Endothelial cell of umbilical vein (primary cell): ENCODE measurements at regions not wholly inside any gene's neighbourhood (a gene's known extent, or its start where the extent isn't known, plus 50 kb on each side); places are given as distances from the start of the nearest gene placed in this dataset.

ENCODE experiments used
- EZH2 ChIP-seq: IDR thresholded peaks from 2 replicates; pipeline ENCODE4 v1.6.1; 2012; ENCODE audit warnings: borderline replicate concordance, low read depth, mild to moderate bottlenecking, moderate library complexity, low read length, inconsistent platforms; ENCODE audit not compliant: severe bottlenecking
- FOS ChIP-seq: IDR thresholded peaks from 2 replicates; pipeline ENCODE4 v1.6.1; 2011; ENCODE audit warnings: mild to moderate bottlenecking, low read length, moderate library complexity, borderline replicate concordance; ENCODE audit not compliant: insufficient read depth
- GATA2 ChIP-seq: IDR thresholded peaks from 2 replicates; pipeline ENCODE4 v1.7.0; 2011; ENCODE audit warnings: low read depth, mild to moderate bottlenecking, moderate library complexity, mixed read lengths, low read length; ENCODE audit not compliant: insufficient read length, insufficient read depth
- JUN ChIP-seq: IDR thresholded peaks from 2 replicates; pipeline ENCODE4 v1.6.1; 2011; ENCODE audit warnings: borderline replicate concordance, low read depth; ENCODE audit not compliant: insufficient read length, insufficient read depth
- MYC ChIP-seq: IDR thresholded peaks from one replicate; pipeline ENCODE4 v1.6.1; 2011; ENCODE audit warnings: mild to moderate bottlenecking, low read depth, low read length
- POLR2A ChIP-seq: IDR thresholded peaks from 2 replicates; pipeline ENCODE4 v1.6.1; 2012; ENCODE audit warnings: low read depth, mild to moderate bottlenecking, control low read depth, low read length
- POLR2AphosphoS5 ChIP-seq: IDR thresholded peaks from 2 replicates; pipeline ENCODE4 v1.6.1; 2012; ENCODE audit warnings: low read depth, mild to moderate bottlenecking, control low read depth, low read length, moderate library complexity; ENCODE audit not compliant: insufficient read depth
- TF ChIP-seq, protein P1 (sequence below), 2 donors: IDR thresholded peaks; 1 replicate in 1 of 2; 2 replicates in 1 of 2; pipeline ENCODE4 v1.5.1; 2011; ENCODE audit warnings: low read length in 2 of 2, mild to moderate bottlenecking in 2 of 2, moderate library complexity in 2 of 2, control low read depth in 1 of 2, inconsistent platforms in 1 of 2, low read depth in 1 of 2; ENCODE audit not compliant: insufficient read depth in 1 of 2; ENCODE audit errors: extremely low read depth in 1 of 2
- TF ChIP-seq, protein P2 (sequence below): IDR thresholded peaks from 2 replicates; pipeline ENCODE4 v1.6.1; 2011; ENCODE audit not compliant: insufficient read depth, insufficient read length

DNA sequence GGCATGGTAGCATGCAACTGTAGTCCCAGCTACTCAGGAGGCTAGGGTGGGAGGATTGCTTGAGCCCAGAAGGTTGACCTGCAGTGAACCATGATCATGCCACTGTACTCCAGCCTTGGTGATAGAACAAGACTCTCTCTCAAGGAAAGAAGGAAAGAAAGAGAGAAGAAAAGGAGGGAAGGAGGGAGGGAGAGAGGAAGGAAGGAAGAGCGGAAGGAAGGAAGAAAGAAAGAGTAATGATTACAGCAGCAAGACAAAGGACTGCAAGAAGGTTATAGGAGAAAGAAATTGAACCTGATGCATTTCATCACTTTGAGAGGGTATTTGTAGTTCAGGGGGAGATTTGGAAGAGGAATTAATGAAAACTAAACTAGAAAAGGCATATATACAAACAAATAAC lies 155.7 kb downstream of the LACC1 start:
- TF ChIP-seq, protein P1, sequence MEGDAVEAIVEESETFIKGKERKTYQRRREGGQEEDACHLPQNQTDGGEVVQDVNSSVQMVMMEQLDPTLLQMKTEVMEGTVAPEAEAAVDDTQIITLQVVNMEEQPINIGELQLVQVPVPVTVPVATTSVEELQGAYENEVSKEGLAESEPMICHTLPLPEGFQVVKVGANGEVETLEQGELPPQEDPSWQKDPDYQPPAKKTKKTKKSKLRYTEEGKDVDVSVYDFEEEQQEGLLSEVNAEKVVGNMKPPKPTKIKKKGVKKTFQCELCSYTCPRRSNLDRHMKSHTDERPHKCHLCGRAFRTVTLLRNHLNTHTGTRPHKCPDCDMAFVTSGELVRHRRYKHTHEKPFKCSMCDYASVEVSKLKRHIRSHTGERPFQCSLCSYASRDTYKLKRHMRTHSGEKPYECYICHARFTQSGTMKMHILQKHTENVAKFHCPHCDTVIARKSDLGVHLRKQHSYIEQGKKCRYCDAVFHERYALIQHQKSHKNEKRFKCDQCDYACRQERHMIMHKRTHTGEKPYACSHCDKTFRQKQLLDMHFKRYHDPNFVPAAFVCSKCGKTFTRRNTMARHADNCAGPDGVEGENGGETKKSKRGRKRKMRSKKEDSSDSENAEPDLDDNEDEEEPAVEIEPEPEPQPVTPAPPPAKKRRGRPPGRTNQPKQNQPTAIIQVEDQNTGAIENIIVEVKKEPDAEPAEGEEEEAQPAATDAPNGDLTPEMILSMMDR (IDR thresholded peaks at IDR 0.05; ENCODE audit: extremely low read depth in 1 of 2, insufficient read depth in 1 of 2, low read depth in 1 of 2, low read length in 2 of 2), result no peak
- TF ChIP-seq POLR2A (no peak), POLR2AphosphoS5 (no peak), EZH2 (no peak), FOS (no peak), JUN (no peak), MYC (no peak), GATA2 (no peak)
- TF ChIP-seq, protein P2, sequence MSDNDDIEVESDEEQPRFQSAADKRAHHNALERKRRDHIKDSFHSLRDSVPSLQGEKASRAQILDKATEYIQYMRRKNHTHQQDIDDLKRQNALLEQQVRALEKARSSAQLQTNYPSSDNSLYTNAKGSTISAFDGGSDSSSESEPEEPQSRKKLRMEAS, result no peak
